Suprapubic skin (tissue), 4 donors: ENCODE measurements at regions not wholly inside any gene's neighbourhood (a gene's known extent, or its start where the extent isn't known, plus 50 kb on each side); places are given as distances from the start of the nearest gene placed in this dataset.

Experiments used
- POLR2A ChIP-seq, 2 donors: fragments of 450-650 bp; IDR thresholded peaks; one replicate each; pipeline ENCODE4 v1.6.1; 2017; ENCODE audit warnings: antibody characterized with exemption in 2 of 2, mild to moderate bottlenecking in 2 of 2, moderate library complexity in 2 of 2
- POLR2AphosphoS5 ChIP-seq, 3 donors: sonication (generic); formaldehyde crosslinking; IDR thresholded peaks; one replicate each; pipeline ENCODE4 v1.6.1; 2017; ENCODE audit warnings: antibody characterized with exemption in 3 of 3

- TF ChIP-seq POLR2A (IDR thresholded peaks at IDR 0.05) (no peak), POLR2AphosphoS5 (IDR thresholded peaks at IDR 0.05) (no peak)
Measured at GRCh38 chr3:103909395-103909794, 1457.3 kb upstream of the ALCAM start.
